PC-3 (cell line): ENCODE measurements at regions not wholly inside any gene's neighbourhood (a gene's known extent, or its start where the extent isn't known, plus 50 kb on each side); places are given as distances from the start of the nearest gene placed in this dataset.

Experiments used
- CTCF ChIP-seq: fragments of 300-600 bp; sonication (generic); conservative IDR thresholded peaks from 2 replicates; pipeline ENCODE4 v1.5.1; 2017; ENCODE audit warnings: antibody characterized with exemption, low read depth, mild to moderate bottlenecking, low read length
- EZH2 ChIP-seq: fragments of 300-600 bp; sonication (generic); IDR thresholded peaks from one replicate; pipeline ENCODE4 v1.6.1; 2017; ENCODE audit warnings: antibody characterized with exemption, mild to moderate bottlenecking, low read length; ENCODE audit not compliant: unreplicated experiment
- EZH2phosphoT487 ChIP-seq: fragments of 300-600 bp; sonication (generic); IDR thresholded peaks from 2 replicates; pipeline ENCODE4 v1.6.1; 2018; ENCODE audit warnings: mild to moderate bottlenecking, antibody characterized with exemption, low read length, borderline replicate concordance

GRCh38 chr15:35720019-35720418 lies 174.1 kb upstream of the DPH6 start:
- TF ChIP-seq CTCF (no peak), EZH2phosphoT487 (no peak), EZH2 (no peak)
